GM23338 (cell line): ENCODE measurements at regions not wholly inside any gene's neighbourhood (a gene's known extent, or its start where the extent isn't known, plus 50 kb on each side); places are given as distances from the start of the nearest gene placed in this dataset.

ENCODE experiments used
- ATAC-seq: fragments of 200-7000 bp; cut with Tn5 transposase; 3 replicates; pipeline ENCODE4 v1.9.1; 2020
- DNase-seq: peaks from one replicate; pipeline ENCODE4 v3.0.0-alpha.2; 2015; ENCODE audit warnings: low spot score
- H2AFZ ChIP-seq: fragments of 200-600 bp; sonication (generic); 2 replicates; pipeline ENCODE4 v1.8.0; 2016; ENCODE audit warnings: antibody characterized with exemption, mild to moderate bottlenecking, moderate library complexity
- H3F3A ChIP-seq: fragments of 200-600 bp; sonication (generic); replicated peaks from 2 replicates; pipeline ENCODE4 v1.8.0; 2017; ENCODE audit warnings: antibody characterized with exemption, mixed run types, low read depth
- H3K27ac ChIP-seq: fragments of 200-600 bp; sonication (generic); 2 replicates; pipeline ENCODE4 v1.6.1; 2016; ENCODE audit warnings: low read depth
- H3K27me3 ChIP-seq: fragments of 200-600 bp; sonication (generic); 2 replicates; pipeline ENCODE4 v1.8.0; 2016; ENCODE audit warnings: mild to moderate bottlenecking, mixed run types, moderate library complexity; ENCODE audit not compliant: insufficient read depth
- H3K36me3 ChIP-seq: fragments of 200-600 bp; sonication (generic); 2 replicates; pipeline ENCODE4 v1.8.0; 2016; ENCODE audit warnings: mild to moderate bottlenecking; ENCODE audit not compliant: insufficient read depth
- H3K4me1 ChIP-seq: fragments of 200-600 bp; sonication (generic); 2 replicates; pipeline ENCODE4 v1.8.0; 2016; ENCODE audit warnings: mild to moderate bottlenecking, moderate library complexity; ENCODE audit not compliant: insufficient read depth
- H3K4me2 ChIP-seq: fragments of 200-600 bp; sonication (generic); 2 replicates; pipeline ENCODE4 v1.7.1; 2017; ENCODE audit warnings: mixed run types
- H3K4me3 ChIP-seq: fragments of 200-600 bp; sonication (generic); 2 replicates; pipeline ENCODE4 v1.6.1; 2016; ENCODE audit warnings: mixed run types
- H3K79me2 ChIP-seq: fragments of 200-600 bp; sonication (generic); replicated peaks from 2 replicates; pipeline ENCODE4 v1.8.0; 2017; ENCODE audit warnings: mild to moderate bottlenecking; ENCODE audit not compliant: insufficient read depth
- H3K9me2 ChIP-seq: fragments of 200-600 bp; sonication (generic); 2 replicates; pipeline ENCODE4 v1.8.0; 2017; ENCODE audit not compliant: insufficient read depth
- H4K20me1 ChIP-seq: fragments of 200-600 bp; sonication (generic); replicated peaks from 2 replicates; pipeline ENCODE4 v1.8.0; 2017; ENCODE audit warnings: mild to moderate bottlenecking; ENCODE audit not compliant: insufficient read depth
- H3K27ac Mint-ChIP-seq: 2 replicates; pipeline ENCODE4 v1.8.0; 2020; ENCODE audit warnings: inconsistent platforms, mild to moderate bottlenecking, moderate library complexity, mixed read lengths
- H3K27me3 Mint-ChIP-seq: 3 replicates; pipeline ENCODE4 v1.8.0; 2022; ENCODE audit warnings: low read depth, mild to moderate bottlenecking, moderate library complexity, mixed read lengths, inconsistent platforms; ENCODE audit not compliant: insufficient read depth, poor library complexity
- H3K36me3 Mint-ChIP-seq: 3 replicates; pipeline ENCODE4 v1.8.0; 2021; ENCODE audit warnings: low read depth, mild to moderate bottlenecking, inconsistent platforms, moderate library complexity, mixed read lengths
- H3K4me1 Mint-ChIP-seq: 3 replicates; pipeline ENCODE4 v1.8.0; 2020; ENCODE audit warnings: mild to moderate bottlenecking, inconsistent platforms, mixed read lengths
- H3K4me3 Mint-ChIP-seq: 3 replicates; pipeline ENCODE4 v1.8.0; 2021; ENCODE audit warnings: moderate library complexity, mild to moderate bottlenecking, inconsistent platforms, mixed read lengths
- H3K9me3 Mint-ChIP-seq: 3 replicates; pipeline ENCODE4 v1.8.0; 2020; ENCODE audit warnings: moderate library complexity, mild to moderate bottlenecking, inconsistent platforms, mixed read lengths
- CREB1 ChIP-seq: fragments of 250-450 bp; sonication (Bioruptor Pico); IDR thresholded peaks from 2 replicates; pipeline ENCODE4 v1.5.0; 2020; ENCODE audit warnings: low read depth, mild to moderate bottlenecking, moderate library complexity
- EZH2 ChIP-seq: fragments of 200-600 bp; sonication (generic); IDR thresholded peaks from one replicate; pipeline ENCODE4 v1.8.0; 2017; ENCODE audit warnings: antibody characterized with exemption, mild to moderate bottlenecking, low read depth; ENCODE audit not compliant: unreplicated experiment
- EZH2phosphoT487 ChIP-seq: fragments of 200-600 bp; sonication (generic); IDR thresholded peaks from one replicate; pipeline ENCODE4 v1.8.1; 2018; ENCODE audit warnings: antibody characterized with exemption; ENCODE audit not compliant: unreplicated experiment
- JUNB ChIP-seq: IDR thresholded peaks from one replicate; pipeline ENCODE4 v1.6.1; 2016; ENCODE audit warnings: antibody characterized with exemption; ENCODE audit not compliant: unreplicated experiment
- NANOG ChIP-seq: IDR thresholded peaks from 2 replicates; pipeline ENCODE4 v1.6.1; 2016; ENCODE audit warnings: antibody characterized with exemption, borderline replicate concordance
- POLR2AphosphoS5 ChIP-seq: IDR thresholded peaks from 2 replicates; pipeline ENCODE4 v1.6.1; 2016; ENCODE audit warnings: antibody characterized with exemption, low read depth
- STAT1 ChIP-seq: IDR thresholded peaks from one replicate; pipeline ENCODE4 v1.6.1; 2016; ENCODE audit warnings: antibody characterized with exemption; ENCODE audit not compliant: unreplicated experiment
- ZNF114 ChIP-seq: fragments of 250-450 bp; sonication (Bioruptor Pico); IDR thresholded peaks from 2 replicates; pipeline ENCODE4 v1.5.0; 2020; ENCODE audit warnings: mild to moderate bottlenecking, moderate library complexity
- ZNF331 ChIP-seq: fragments of 250-450 bp; sonication (Bioruptor Pico); IDR thresholded peaks from 2 replicates; pipeline ENCODE4 v1.5.0; 2020; ENCODE audit warnings: low read depth, mild to moderate bottlenecking, moderate library complexity
- TF ChIP-seq, protein P1 (sequence below): fragments of 250-450 bp; sonication (Bioruptor Pico); IDR thresholded peaks from 2 replicates; pipeline ENCODE4 v1.5.0; 2020; ENCODE audit warnings: mild to moderate bottlenecking, moderate library complexity
- TF ChIP-seq, protein P2 (sequence below), 2 experiments: fragments of 200-600 bp in 1 of 2; sonication (generic) in 1 of 2; conservative IDR thresholded peaks; 2 replicates each; pipeline versions ENCODE4 v1.5.1 to v1.6.1; 2016 to 2017; ENCODE audit warnings: antibody characterized with exemption in 2 of 2, low read depth in 2 of 2, mild to moderate bottlenecking in 2 of 2, moderate library complexity in 1 of 2
- TF ChIP-seq, protein P3 (sequence below): IDR thresholded peaks from 2 replicates; pipeline ENCODE4 v1.6.1; 2016; ENCODE audit warnings: antibody characterized with exemption
- TF ChIP-seq, protein P4 (sequence below): IDR thresholded peaks from one replicate; pipeline ENCODE4 v1.6.1; 2018; ENCODE audit warnings: antibody characterized with exemption; ENCODE audit not compliant: unreplicated experiment

DNA sequence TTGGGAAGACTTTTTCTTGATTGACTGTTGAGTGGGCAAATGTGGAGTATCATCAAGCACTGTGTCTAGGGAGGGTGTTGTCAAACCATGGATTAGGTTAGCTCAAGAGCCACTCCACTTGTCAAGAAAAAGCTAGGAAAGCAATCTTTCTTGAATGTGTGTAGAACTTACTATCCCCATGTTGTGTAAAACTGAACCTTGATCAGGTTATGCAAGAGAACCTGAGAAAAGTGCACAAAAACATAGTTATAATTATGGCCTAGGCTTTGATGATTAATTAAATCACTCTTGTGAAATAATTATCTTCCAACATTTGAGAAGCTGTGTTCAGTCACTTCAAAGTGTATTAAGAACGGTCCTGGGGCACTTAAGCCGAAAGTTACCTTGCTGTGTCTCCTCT lies 238.2 kb upstream of the OBI1 start:
- Mint-ChIP-seq H3K9me3 (peaks cover 3% of the 10 kb centered on the region; the same call in 1 of the 3 replicates), H3K27ac (no peak overlapping the region), H3K4me3 (no peak overlapping the region), H3K27me3 (peaks cover 2% of the 10 kb centered on the region), H3K36me3 (no peaks in the 10 kb centered on the region), H3K4me1 (no peaks in the 10 kb centered on the region)
- Histone ChIP-seq H4K20me1 (no peaks in the 10 kb centered on the region), H3K4me2 (no peak overlapping the region), H3K36me3 (no peaks in the 10 kb centered on the region), H3K27me3 (no peaks in the 10 kb centered on the region), H3K9me2 (no peaks in the 10 kb centered on the region; the same call in 1 of the 2 replicates), H3K27ac (no peak overlapping the region), H3K4me1 (no peaks in the 10 kb centered on the region), H3K79me2 (no peaks in the 10 kb centered on the region), H3F3A (no peaks in the 10 kb centered on the region), H2AFZ (no peak overlapping the region), H3K4me3 (no peak overlapping the region)
- no peak for DNase-seq
- no peak for ATAC-seq
- no peak for TF ChIP-seq POLR2AphosphoS5
- no peak for TF ChIP-seq STAT1
- TF ChIP-seq, protein P1, sequence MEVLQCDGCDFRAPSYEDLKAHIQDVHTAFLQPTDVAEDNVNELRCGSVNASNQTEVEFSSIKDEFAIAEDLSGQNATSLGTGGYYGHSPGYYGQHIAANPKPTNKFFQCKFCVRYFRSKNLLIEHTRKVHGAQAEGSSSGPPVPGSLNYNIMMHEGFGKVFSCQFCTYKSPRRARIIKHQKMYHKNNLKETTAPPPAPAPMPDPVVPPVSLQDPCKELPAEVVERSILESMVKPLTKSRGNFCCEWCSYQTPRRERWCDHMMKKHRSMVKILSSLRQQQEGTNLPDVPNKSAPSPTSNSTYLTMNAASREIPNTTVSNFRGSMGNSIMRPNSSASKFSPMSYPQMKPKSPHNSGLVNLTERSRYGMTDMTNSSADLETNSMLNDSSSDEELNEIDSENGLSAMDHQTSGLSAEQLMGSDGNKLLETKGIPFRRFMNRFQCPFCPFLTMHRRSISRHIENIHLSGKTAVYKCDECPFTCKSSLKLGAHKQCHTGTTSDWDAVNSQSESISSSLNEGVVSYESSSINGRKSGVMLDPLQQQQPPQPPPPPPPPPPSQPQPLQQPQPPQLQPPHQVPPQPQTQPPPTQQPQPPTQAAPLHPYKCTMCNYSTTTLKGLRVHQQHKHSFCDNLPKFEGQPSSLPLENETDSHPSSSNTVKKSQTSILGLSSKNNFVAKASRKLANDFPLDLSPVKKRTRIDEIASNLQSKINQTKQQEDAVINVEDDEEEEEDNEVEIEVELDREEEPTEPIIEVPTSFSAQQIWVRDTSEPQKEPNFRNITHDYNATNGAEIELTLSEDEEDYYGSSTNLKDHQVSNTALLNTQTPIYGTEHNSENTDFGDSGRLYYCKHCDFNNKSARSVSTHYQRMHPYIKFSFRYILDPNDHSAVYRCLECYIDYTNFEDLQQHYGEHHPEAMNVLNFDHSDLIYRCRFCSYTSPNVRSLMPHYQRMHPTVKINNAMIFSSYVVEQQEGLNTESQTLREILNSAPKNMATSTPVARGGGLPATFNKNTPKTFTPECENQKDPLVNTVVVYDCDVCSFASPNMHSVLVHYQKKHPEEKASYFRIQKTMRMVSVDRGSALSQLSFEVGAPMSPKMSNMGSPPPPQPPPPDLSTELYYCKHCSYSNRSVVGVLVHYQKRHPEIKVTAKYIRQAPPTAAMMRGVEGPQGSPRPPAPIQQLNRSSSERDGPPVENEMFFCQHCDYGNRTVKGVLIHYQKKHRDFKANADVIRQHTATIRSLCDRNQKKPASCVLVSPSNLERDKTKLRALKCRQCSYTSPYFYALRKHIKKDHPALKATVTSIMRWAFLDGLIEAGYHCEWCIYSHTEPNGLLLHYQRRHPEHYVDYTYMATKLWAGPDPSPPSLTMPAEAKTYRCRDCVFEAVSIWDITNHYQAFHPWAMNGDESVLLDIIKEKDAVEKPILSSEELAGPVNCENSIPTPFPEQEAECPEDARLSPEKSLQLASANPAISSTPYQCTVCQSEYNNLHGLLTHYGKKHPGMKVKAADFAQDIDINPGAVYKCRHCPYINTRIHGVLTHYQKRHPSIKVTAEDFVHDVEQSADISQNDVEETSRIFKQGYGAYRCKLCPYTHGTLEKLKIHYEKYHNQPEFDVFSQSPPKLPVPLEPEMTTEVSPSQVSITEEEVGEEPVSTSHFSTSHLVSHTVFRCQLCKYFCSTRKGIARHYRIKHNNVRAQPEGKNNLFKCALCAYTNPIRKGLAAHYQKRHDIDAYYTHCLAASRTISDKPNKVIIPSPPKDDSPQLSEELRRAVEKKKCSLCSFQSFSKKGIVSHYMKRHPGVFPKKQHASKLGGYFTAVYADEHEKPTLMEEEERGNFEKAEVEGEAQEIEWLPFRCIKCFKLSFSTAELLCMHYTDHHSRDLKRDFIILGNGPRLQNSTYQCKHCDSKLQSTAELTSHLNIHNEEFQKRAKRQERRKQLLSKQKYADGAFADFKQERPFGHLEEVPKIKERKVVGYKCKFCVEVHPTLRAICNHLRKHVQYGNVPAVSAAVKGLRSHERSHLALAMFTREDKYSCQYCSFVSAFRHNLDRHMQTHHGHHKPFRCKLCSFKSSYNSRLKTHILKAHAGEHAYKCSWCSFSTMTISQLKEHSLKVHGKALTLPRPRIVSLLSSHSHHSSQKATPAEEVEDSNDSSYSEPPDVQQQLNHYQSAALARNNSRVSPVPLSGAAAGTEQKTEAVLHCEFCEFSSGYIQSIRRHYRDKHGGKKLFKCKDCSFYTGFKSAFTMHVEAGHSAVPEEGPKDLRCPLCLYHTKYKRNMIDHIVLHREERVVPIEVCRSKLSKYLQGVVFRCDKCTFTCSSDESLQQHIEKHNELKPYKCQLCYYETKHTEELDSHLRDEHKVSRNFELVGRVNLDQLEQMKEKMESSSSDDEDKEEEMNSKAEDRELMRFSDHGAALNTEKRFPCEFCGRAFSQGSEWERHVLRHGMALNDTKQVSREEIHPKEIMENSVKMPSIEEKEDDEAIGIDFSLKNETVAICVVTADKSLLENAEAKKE (CRISPR knock-in tag): no peak
- TF ChIP-seq NANOG: no peak
- TF ChIP-seq ZNF331: no peak
- no peak for TF ChIP-seq CREB1 (CRISPR knock-in tag)
- no peak for TF ChIP-seq EZH2phosphoT487
- TF ChIP-seq JUNB: no peak
- TF ChIP-seq ZNF114 (CRISPR knock-in tag): no peak
- TF ChIP-seq, protein P2, sequence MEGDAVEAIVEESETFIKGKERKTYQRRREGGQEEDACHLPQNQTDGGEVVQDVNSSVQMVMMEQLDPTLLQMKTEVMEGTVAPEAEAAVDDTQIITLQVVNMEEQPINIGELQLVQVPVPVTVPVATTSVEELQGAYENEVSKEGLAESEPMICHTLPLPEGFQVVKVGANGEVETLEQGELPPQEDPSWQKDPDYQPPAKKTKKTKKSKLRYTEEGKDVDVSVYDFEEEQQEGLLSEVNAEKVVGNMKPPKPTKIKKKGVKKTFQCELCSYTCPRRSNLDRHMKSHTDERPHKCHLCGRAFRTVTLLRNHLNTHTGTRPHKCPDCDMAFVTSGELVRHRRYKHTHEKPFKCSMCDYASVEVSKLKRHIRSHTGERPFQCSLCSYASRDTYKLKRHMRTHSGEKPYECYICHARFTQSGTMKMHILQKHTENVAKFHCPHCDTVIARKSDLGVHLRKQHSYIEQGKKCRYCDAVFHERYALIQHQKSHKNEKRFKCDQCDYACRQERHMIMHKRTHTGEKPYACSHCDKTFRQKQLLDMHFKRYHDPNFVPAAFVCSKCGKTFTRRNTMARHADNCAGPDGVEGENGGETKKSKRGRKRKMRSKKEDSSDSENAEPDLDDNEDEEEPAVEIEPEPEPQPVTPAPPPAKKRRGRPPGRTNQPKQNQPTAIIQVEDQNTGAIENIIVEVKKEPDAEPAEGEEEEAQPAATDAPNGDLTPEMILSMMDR (conservative IDR thresholded peaks at IDR 0.05; ENCODE audit: low read depth in 2 of 2): no peak
- TF ChIP-seq, protein P3, sequence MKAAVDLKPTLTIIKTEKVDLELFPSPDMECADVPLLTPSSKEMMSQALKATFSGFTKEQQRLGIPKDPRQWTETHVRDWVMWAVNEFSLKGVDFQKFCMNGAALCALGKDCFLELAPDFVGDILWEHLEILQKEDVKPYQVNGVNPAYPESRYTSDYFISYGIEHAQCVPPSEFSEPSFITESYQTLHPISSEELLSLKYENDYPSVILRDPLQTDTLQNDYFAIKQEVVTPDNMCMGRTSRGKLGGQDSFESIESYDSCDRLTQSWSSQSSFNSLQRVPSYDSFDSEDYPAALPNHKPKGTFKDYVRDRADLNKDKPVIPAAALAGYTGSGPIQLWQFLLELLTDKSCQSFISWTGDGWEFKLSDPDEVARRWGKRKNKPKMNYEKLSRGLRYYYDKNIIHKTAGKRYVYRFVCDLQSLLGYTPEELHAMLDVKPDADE: no peak
- no peak for TF ChIP-seq EZH2
- TF ChIP-seq, protein P4, sequence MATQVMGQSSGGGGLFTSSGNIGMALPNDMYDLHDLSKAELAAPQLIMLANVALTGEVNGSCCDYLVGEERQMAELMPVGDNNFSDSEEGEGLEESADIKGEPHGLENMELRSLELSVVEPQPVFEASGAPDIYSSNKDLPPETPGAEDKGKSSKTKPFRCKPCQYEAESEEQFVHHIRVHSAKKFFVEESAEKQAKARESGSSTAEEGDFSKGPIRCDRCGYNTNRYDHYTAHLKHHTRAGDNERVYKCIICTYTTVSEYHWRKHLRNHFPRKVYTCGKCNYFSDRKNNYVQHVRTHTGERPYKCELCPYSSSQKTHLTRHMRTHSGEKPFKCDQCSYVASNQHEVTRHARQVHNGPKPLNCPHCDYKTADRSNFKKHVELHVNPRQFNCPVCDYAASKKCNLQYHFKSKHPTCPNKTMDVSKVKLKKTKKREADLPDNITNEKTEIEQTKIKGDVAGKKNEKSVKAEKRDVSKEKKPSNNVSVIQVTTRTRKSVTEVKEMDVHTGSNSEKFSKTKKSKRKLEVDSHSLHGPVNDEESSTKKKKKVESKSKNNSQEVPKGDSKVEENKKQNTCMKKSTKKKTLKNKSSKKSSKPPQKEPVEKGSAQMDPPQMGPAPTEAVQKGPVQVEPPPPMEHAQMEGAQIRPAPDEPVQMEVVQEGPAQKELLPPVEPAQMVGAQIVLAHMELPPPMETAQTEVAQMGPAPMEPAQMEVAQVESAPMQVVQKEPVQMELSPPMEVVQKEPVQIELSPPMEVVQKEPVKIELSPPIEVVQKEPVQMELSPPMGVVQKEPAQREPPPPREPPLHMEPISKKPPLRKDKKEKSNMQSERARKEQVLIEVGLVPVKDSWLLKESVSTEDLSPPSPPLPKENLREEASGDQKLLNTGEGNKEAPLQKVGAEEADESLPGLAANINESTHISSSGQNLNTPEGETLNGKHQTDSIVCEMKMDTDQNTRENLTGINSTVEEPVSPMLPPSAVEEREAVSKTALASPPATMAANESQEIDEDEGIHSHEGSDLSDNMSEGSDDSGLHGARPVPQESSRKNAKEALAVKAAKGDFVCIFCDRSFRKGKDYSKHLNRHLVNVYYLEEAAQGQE: no peak
